ENCODE measurements at regions not wholly inside any gene's neighbourhood (a gene's known extent, or its start where the extent isn't known, plus 50 kb on each side); places are given as distances from the start of the nearest gene placed in this dataset.

DNA sequence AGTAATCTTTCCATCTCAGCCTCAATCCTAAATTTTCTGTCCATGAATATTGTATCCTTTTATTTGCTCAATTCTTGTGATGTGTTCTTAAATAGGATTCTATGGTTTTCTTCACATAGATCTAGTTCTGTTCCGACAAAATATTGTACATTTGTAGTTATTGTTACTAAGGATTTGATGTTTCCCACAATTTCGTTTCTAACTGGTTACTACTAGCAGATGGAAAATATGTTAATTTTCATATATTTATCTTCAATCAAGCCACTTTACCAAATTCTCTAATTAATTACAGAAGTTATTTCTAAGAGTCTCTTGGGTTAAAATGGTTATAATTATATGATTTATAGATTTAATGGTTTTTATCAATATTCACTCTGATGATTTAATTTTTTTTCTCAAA is 60.3 kb downstream of the SEC61B start:
- TF ChIP-seq CTCF (IDR thresholded peaks at IDR 0.05) = no peak
- no peak for TF ChIP-seq POLR2A (IDR thresholded peaks at IDR 0.05)
